HG02588 (cell line): ENCODE measurements at regions not wholly inside any gene's neighbourhood (a gene's known extent, or its start where the extent isn't known, plus 50 kb on each side); places are given as distances from the start of the nearest gene placed in this dataset.

Source experiments
- ATAC-seq: cut with Tn5 transposase; IDR thresholded peaks from one replicate; pipeline ENCODE4 v1.9.1; 2021; ENCODE audit warnings: mild to moderate bottlenecking, moderate library complexity; ENCODE audit not compliant: unreplicated experiment

DNA sequence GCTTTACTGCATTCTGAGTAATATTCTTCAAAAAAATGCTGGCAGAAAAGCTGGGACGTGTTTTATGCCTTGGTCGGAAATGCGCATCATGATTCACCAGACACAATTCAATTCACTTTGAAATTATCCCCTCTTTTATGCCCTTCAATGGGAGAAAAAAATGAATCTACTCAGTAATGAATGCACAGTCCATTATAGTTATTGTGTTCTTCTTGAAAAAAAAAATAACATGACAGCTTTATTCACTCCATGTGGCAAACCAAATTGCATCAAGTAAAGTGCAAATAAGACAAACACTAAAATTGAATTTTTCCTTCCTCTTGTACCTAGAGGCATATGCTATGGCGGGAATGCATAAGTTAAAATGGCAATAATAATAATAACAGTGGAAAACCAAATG, 159.4 kb upstream of the IFNG-AS1 start:
- no peak for ATAC-seq

DNA sequence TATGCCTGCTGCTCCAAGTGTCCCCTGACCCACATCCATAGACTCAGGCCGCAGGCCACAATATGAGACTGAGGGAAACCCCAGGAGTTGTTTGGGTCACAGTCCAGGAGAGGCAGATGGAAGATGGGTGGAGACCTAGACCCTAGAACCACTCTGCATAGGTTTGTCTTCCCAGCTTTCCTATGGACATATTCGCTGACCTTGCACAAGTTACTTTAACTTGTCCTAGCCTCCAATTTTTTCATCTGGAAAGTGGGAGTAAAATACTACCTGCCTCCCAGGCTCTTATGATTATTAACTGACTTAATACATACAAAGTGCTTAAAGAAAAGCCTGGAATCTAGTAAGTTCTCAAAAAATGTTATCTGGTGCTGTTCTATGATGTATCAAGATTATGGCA, 157.1 kb upstream of the IFNG-AS1 start:
- no peak for ATAC-seq

DNA sequence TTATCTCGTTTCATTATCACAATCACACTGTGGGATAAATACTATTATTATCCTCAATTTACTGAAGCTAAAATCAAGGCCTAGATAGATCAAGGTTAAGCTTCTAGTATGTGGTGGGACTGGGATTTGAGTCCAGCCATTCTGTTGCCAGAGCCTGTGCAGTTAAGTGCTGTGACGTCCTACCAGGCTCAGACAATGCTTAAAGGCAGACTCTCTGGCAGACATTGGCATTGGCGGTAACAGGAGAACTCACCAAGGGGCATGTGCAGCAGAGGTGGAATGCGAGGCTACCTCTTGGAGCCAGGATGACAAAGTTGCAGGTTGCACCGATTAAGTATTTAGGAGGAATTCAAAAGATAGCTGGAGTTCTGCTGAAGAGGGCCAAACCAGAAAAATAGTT, 155.6 kb upstream of the IFNG-AS1 start:
- ATAC-seq: no peak

DNA sequence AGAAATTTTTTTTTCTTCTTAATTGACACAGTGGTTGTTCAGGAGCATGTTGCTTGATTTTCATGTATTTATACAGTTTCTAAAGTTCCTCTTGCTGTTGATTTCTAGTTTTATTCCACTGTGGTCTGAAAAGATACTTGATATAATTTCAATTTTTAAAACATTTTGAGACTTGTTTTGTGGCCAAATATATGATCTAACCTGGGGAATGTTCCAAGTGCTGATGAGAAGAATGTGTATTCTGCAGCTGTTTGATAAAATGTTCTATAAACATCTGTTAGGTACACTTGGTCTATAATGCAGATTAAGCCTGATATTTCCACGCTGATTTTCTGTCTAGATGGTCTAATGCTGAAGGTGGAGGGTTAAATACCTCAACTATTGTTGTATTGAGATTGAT, 151.4 kb upstream of the IFNG-AS1 start:
- no peak for ATAC-seq

DNA sequence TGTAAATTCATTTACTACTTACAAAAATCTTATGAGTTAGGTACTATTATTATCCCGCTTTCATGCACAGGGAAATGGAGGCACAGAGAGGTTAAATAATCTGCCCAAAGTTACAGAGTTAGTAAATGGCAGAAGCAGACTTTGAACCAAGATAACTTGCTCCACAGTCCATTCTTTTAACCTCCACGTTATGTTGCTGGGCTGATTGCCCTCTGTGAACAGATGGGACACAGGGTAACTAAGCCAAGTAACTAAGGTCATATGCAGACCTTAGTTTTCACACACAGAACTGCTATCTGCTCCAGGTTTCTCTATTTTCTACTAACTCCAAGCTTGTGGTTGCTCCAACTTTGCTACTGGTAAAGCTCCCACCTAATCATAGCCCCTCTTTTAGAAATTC, 147.1 kb upstream of the IFNG-AS1 start:
- no peak for ATAC-seq

DNA sequence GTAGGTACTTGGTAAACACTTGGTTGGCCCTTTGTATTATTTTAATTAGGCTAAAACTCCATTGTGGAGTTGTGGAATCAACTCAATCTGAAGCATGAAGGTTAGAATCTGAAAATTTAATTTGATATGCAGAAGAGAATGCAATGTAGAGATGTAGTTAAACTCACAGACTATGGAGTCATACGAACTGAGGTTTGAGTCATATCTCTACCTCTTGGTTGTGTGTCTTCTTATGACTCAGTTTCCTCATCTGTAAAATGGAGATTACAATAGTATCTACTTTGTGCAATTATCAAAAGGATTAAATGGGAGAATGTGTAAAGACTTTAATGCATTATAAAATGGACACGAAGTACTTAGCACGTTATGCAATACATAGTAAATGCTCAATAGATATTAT, 146.0 kb upstream of the IFNG-AS1 start:
- ATAC-seq: no peak

DNA sequence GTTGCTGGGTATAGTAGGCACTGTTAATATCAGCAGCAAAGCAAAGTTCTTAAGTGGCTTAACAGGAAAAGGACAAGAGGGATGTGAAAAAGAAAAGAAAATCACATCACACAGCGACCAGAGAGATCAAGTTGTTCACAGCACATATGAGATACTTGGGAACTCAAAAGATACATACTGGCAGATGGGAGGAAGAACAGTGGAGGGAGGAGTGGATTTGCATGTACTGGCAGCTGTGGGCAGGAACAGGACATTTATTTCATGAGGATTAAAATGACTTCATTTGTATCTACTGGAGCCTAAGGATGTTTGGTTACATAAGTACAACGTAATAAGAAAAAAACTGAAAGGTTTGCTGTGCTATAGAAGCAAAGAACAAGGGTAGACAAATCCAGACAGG, 136.5 kb upstream of the IFNG-AS1 start:
- ATAC-seq: no peak

DNA sequence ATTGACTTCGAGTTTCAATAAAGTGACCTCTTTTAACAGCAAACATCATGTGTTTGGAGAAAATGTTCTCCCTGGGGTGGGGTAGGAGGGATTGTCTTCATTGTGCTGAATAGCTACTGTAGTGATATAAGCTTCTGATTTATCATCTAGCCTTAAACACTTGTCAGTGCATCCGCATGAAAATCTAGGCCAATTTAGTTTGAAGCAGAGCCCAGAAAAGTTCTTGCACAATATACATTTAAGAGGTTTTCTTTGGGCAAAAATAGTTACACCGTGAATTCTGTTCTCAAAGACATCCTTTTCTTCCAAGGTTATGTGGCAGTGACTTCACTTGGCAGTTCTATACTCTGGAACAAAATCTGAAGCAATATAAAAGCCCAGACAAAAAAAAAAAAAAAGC, 136.0 kb upstream of the IFNG-AS1 start:
- no peak for ATAC-seq

DNA sequence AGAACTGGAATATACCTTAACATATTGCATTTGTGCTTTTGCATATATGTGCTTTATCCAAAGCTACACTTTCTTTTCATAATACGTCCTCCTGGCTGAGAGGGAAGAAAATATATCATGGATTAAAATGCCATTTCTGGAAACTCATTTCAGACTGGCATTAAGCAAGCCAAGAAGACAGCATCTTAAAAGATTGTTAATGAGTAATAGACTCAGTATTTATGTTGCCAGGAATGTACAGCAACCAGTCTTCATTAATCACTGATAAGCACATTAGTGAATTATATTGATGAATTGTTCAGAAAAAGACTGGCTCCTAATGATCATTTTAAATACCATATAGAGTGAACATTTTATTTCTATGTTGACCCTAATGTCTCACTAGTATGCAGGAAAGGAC, 134.9 kb upstream of the IFNG-AS1 start:
- no peak for ATAC-seq

DNA sequence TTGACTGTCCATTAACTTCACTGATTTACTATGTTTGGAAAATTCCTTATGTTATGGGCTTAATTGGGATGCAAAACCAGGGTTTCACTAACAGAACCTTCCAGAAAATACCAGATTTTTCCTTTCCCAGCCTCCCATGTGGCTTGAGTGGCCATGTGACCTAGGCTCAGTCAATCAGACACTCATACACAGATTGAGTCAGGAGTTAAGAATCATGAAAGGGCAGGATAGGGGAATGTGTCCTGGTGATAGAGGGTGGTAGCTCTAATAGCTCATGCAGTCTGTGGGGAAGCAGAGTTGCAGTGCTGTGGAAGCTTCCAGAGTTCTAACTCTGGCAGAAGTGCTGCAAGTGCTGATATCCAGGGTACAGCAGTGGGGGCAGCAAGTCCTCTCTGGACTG, 134.1 kb upstream of the IFNG-AS1 start:
- ATAC-seq: no peak

DNA sequence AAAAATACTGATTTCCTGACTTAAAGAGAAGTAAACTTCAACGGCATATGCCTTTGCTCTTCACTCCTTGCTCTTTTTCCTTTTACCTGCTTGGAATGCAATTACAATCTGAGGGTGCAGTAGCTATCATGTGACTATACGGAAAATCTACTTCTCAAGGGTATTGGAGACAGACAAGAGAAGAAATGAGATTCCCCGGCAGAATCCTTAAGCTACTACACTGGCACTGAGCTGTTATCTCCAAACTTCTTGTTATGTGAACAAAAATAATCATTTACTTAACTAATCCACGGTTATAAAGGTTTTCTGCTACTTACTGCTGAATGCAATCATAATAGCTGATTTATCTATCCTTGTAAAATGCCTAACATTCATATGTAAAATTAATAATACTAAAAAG, 118.0 kb upstream of the IFNG-AS1 start:
- no peak for ATAC-seq

DNA sequence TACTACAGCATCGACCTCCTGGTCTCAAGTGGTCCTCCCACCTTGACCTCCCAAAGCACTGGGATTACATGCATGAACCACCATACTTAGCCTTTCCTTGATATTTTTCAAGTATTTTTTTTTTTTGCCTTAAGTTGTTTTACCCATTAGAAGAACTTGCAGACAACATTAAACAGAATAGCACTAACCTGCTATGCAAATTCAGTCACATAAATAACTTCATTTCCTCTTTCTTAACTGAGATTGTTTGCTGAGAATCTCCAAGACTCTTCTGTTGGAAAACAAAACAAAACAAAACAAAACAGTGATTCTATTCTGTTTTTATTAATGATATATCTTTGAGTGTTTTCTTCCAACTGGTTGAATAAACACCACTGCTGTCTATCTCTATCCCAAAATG, 115.9 kb upstream of the IFNG-AS1 start:
- no peak for ATAC-seq

DNA sequence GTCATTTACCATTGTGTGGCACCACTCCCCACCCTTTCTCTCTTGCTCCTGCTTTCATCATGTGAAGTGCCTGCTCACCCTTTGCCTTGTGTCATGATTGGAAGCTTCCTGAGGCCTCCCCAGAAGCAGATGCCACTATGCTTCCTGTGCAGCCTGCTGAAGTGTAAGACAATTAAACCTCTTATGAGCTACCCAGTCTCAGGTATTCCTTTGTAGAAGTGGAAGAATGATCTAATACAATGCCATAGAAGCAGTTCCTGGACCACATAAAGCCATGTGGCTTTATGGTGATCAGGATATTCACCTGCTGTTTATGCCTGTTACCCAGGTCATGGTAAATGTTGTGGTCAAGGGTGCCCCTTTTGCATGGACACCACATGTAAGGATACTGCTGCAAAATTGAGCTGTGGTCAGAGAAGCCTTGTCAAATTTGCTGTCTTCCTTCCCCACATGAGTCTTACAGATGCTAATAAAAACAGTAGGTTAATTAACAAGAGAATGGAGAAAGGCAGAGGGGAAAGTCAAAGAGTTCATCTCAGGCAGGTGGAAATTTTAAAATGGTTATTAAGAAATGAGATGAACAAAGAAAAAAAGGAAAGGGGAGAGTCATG, 112.8 kb upstream of the IFNG-AS1 start:
- ATAC-seq: no peak

DNA sequence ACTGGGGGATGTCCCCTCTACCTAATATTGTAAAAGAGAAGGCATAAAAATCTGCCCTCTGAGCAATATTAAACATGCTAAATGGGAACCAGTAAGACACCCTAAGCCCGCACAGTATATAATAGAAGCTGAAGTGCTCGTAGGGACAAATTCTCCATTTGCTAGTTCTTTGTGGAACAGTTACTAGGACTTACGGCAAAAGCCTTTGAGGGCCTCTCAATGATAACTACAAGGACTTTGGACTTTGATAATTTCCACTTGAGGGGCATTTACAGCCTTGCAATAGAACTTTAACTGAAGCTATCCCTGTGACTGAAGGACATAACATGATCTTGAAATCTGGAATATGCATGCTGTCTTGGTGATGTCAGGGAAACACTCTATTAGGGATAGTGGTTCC, 111.5 kb upstream of the IFNG-AS1 start:
- ATAC-seq: no peak

DNA sequence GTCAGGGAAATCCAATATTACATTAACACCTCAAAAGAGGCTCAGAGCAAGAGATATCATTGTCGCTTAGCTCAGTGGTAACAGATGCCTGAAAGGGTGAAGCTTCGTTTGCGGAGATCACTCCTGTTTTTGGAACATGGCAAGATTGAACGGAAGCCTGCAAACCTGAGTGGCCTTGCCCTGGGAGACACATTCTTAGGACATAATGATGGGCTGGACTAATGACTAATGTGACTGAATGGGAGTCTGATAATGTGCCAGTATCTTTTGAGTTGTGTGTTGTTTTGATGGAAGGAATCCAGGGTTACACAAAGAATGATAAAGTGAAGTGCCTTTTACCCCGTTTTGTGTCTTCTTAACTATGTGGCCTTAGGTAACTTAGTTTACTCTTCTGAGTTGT, 109.3 kb upstream of the IFNG-AS1 start:
- no peak for ATAC-seq

DNA sequence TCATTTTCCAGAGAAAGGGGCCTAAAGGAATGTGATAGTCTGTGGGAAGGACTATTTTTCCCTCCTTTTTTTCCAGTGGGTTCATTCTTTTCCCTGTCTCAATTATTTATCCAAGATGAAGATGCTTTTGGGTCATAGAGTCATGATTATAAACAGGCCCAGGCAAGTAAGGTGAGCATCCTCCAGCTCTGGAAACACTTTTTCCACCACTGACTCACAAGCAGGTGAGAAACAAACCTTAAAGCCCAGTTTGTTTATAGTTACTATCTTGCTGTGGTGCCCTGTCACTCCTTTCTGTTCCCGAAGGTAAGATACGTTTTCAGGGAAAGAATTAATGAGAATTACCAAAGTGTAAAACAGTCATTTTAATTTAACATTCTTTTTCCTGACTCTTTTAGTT, 107.7 kb upstream of the IFNG-AS1 start:
- ATAC-seq: no peak

DNA sequence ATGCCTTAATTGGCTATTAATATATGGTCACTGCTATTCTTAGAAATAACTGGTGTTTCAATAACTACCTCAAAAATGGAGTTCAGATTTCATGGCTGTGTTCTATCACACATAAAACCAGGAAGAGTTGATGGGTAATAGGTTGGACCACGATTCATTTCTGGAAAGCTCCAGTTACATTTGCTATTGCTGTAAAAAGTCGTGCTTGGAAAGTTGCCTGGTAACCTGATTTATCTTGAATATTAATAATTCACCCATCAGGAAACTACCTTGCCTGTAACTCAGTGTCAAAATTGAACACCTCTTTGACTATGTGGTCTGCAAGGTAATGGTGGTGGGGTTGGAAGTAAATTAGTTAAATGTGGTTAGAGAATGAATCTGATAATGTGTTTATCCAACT, 104.7 kb upstream of the IFNG-AS1 start:
- ATAC-seq: no peak

DNA sequence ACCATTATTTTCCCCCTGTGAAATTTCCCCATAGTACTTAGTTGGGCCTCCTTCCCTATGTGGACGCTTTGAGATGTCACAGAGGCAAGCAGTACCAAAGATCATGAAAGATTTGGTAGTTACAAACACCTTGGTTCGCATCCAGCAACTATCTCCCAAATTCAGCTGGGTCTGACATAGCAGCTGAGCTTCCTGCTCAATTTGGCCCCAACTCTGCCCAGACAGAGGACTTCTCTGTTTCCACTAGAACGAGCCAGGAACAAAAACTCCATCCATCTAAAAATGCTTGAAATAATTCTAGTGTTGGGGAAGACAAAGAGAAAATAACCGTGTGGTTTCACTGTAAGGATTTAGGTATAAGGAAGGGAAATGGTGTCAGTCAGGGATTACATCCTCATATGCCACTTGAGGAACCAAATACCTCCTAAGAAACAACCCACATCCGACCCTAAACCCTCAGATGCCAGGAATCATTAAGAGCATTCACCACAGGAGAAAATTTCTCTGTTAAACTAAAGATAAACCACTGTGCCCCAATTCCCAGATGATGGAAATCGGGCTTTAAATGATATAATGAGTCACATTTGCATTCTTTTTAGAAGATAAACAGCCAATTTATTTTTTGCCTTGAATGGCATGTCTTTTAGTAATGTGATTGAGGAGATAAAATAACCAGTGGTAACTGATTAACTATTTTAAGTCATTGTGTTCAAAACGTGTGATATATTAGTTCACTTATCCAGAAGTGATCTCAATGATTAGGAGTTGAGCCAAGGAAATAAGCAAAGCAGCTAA, 103.7 kb upstream of the IFNG-AS1 start:
- ATAC-seq: no peak

DNA sequence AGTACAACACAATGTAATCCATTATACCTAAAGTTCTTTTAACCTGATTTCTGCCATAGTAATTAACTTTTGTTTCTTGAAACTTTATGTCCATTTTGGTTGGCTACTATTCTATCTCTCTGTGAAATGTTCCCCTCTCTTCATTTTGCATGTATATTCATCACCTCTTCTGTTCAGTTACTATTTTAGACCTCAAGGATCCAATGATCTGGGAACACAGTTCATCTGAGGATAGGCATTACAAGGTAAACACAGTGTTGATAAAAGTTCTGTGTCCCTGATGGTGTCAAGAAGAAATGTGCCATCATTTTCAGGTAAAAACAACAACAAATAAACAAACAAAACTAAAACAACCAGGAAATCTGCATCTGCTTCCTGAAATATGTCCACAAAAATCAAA, 102.2 kb upstream of the IFNG-AS1 start:
- no peak for ATAC-seq

DNA sequence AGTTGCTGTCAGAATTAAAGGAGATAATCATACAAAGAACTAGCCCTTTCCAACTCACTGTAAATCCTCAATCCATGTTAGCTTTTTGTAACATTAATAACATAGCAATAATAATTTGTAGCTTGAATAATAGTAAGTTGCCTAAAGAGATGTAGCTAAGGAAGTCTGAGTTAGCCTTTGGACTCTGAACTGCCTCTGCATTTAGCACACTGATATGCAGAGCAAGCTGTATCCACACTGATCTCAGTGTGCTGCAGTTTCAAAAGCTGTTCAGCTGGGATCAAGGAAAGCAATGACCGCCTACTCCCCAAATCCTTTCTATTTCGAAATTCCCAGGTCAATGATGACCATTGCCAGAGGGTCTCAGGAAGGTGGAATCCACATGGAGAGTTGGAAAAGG, 99.3 kb upstream of the IFNG-AS1 start:
- ATAC-seq: no peak

DNA sequence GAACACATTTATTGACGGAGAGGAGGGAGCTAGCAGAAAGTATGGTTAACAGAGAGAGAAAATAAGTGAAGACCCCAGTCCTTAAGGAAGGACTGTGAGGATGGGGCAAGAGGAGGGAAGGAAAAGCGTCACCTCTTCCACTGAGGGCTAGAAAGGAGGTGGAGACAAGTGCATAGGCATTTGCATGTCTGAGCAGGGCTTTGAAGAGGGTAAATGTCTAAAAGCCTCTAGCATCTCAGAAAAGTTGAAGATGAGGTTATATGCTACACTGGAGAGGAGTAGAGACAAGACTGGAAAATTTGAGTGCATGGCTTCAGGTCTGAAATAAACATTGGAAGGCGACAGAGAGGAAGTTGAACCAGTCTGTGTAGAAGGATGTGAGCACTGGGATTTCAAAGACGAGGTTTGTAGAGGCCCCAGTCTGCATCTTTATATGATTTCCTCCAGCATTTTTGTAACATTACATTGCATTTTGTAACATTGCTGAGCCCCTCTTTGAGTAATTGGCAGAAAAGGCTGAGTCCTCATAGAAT, 98.5 kb upstream of the IFNG-AS1 start:
- ATAC-seq: no peak

DNA sequence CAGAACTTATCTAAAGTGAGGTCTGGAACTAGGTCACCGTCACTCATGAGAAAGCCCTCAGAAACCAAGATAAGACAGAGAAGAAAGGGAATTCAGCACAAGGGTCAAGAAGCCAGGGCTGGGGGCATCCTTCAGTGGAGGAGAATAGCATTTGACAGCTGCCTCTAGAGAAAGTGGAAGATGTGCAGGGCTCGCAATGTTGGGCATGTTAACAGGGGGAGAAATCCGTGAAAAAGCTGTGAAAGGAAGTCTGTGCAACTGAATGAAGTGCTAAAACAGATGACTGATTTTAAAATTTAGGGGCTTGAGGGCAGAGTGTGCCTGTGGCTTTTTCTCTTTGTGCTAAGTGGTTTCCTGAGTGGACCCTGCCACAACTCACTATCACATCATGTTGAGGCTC, 97.7 kb upstream of the IFNG-AS1 start:
- no peak for ATAC-seq
